Heart right ventricle (tissue), 16 donors: ENCODE measurements at regions not wholly inside any gene's neighbourhood (a gene's known extent, or its start where the extent isn't known, plus 50 kb on each side); places are given as distances from the start of the nearest gene placed in this dataset.

ENCODE experiments used
- ATAC-seq, 8 donors: fragments of 200-7000 bp; cut with Tn5 transposase; one replicate each; pipeline ENCODE4 v1.9.1; 2020; ENCODE audit warnings: mild to moderate bottlenecking in 8 of 8, moderate library complexity in 8 of 8, moderate number of reproducible peaks in 1 of 8
- DNase-seq, 2 donors: peaks; one replicate each; pipeline ENCODE4 v3.0.0-alpha.2; 2020
- H3K27ac ChIP-seq, 10 donors: fragments of 200-600 bp; sonication (generic) in 2 of 10; one replicate each; pipeline versions ENCODE4 v1.5.0 to v1.8.0; 2020 to 2022; ENCODE audit warnings: mild to moderate bottlenecking in 3 of 10
- H3K27me3 ChIP-seq, 7 donors: fragments of 200-600 bp; one replicate each; pipeline ENCODE4 v1.8.0; 2021 to 2022; ENCODE audit warnings: mild to moderate bottlenecking in 2 of 7
- H3K36me3 ChIP-seq, 9 donors: fragments of 200-600 bp; sonication (generic) in 1 of 9; one replicate each; pipeline versions ENCODE4 v1.5.0 to v1.8.0; 2020 to 2022; ENCODE audit warnings: mild to moderate bottlenecking in 2 of 9
- H3K4me1 ChIP-seq, 9 donors: fragments of 200-600 bp; sonication (generic) in 1 of 9; one replicate each; pipeline versions ENCODE4 v1.5.0 to v1.8.0; 2020 to 2022; ENCODE audit warnings: mild to moderate bottlenecking in 4 of 9
- H3K4me3 ChIP-seq, 10 donors: fragments of 200-600 bp; sonication (generic) in 2 of 10; one replicate each; pipeline versions ENCODE4 v1.5.0 to v1.8.0; 2020 to 2022; ENCODE audit warnings: mild to moderate bottlenecking in 7 of 10, moderate library complexity in 2 of 10
- H3K9me3 ChIP-seq, 11 donors: fragments of 200-600 bp in 10 of 11; sonication (generic) in 2 of 11; one replicate each; pipeline versions ENCODE4 v1.5.0 to v1.8.0; 2013 to 2022; ENCODE audit warnings: mild to moderate bottlenecking in 2 of 11, control low read depth in 1 of 11, moderate library complexity in 1 of 11
- CTCF ChIP-seq, 9 donors: fragments of 200-600 bp; sonication (generic) in 2 of 9; IDR thresholded peaks; one replicate each; pipeline versions ENCODE4 v1.5.0 to v1.8.0; 2021 to 2022; ENCODE audit warnings: antibody characterized with exemption in 9 of 9, mild to moderate bottlenecking in 5 of 9, moderate library complexity in 1 of 9
- WGBS, 2 donors: extraction: QIAGEN DNeasy Blood & Tissue Kit; methylation state at CpG; one replicate each; pipeline ENCODE4 v1.1.7; 2013; ENCODE audit warnings: inconsistent platforms in 1 of 2; 5-methylcytosine and 5-hydroxymethylcytosine counted together
- intact Hi-C, 10 donors: fragments of 100-400 bp; cut with DNase I; formaldehyde crosslinking; loops; one replicate each; pipeline versions ENCODE4 v1.11.1 to v1.14.2; 2022
- donor health status: Arrhythmogenic right ventricular cardiomyopathy.
- donor health status: ischemic (EF 13 %, LVEDD 7.1; RV severe dilation, severe dysfunction).
- donor health status: healthy with polysubstance abuse.
- donor health status: DM: no; HTN: yes; CAD: no.
- donor health status: DM: no; HTN: no; CAD: no.
- donor health status: ischemic (EF 25% LVEDD 6.9; RV normal size, moderate dysfunction).
- donor health status: ischemic (EF 25% LVEDD 5.7; RV mildly dilated, moderate dysfunction).
- donor health status: healthy.
- donor health status: DM: yes; HTN: yes; CAD: no.
- donor health status: Ischemic cardiomyopathy.
- donor health status: ischemic (EF 35%, LVEDD 5.7; RV mildly dilated, moderate dysfunction).
- donor health status: nonischemic (EF 11% LVEDD 7.7; RV severe dilation, severe dysfunction).
- donor health status: DM: yes; HTN: yes; CAD: no.
- donor health status: PGD.
- donor health status: ischemic (EF 29% LVEDD 5.4; RV normal size, mild dysfunction).
- donor health status: nonischemic (EF 23%, LVEDD 6.1; RV moderate dilation, normal function).

- ATAC-seq (no peak), DNase-seq (no peak)
- H3K27ac ChIP-seq, result no peak overlapping the region
- no peak overlapping the region for H3K4me3 ChIP-seq
- WGBS, 2 donors, result 81 to 88% methylated on average over 3 of the region's 3 CpGs
- no peaks in the 10 kb centered on the region for H3K9me3 ChIP-seq
- no peaks in the 10 kb centered on the region for H3K27me3 ChIP-seq
- H3K36me3 ChIP-seq, result no peaks in the 10 kb centered on the region
- H3K4me1 ChIP-seq, result no peaks in the 10 kb centered on the region
- no peak for TF ChIP-seq CTCF (IDR thresholded peaks at IDR 0.05)
- intact Hi-C loops, result no loop called here
Measured at GRCh38 chr18:51522821-51523220, 325.3 kb upstream of the MEX3C start.

- ATAC-seq, result no peak
- 63 to 72% methylated on average over 3 of the region's 3 CpGs for WGBS, 2 donors
Measured at GRCh38 chr18:51523671-51524070, 326.2 kb upstream of the MEX3C start.

GRCh38 chr18:51525453-51526225 lies 328.2 kb upstream of the MEX3C start:
- Histone ChIP-seq H3K36me3 (no peaks in the 10 kb centered on the region), H3K27ac (no peak overlapping the region)
- intact Hi-C loops, result no loop called here

More at GRCh38 chr18:51523671-51524070, 326.2 kb upstream of the MEX3C start:
- no peak for DNase-seq
- no peaks in the 10 kb centered on the region for H3K27me3 ChIP-seq
- no peak overlapping the region for H3K4me3 ChIP-seq
- H3K4me1 ChIP-seq, result no peaks in the 10 kb centered on the region
- no peaks in the 10 kb centered on the region for H3K36me3 ChIP-seq
- intact Hi-C loops, result no loop called here
- no peak overlapping the region for H3K27ac ChIP-seq
- TF ChIP-seq CTCF (IDR thresholded peaks at IDR 0.05), result no peak
- no peaks in the 10 kb centered on the region for H3K9me3 ChIP-seq

GRCh38 chr18:51527826-51528225 lies 330.3 kb upstream of the MEX3C start:
- H3K36me3 ChIP-seq, result no peaks in the 10 kb centered on the region
- intact Hi-C loops, result no loop called here
- no peak overlapping the region for H3K27ac ChIP-seq
- H3K4me3 ChIP-seq, result no peak overlapping the region
- ATAC-seq (no peak), DNase-seq (no peak)
- 82 to 89% methylated on average over 1 of the region's 1 CpG for WGBS, 2 donors
- H3K9me3 ChIP-seq, result peaks cover 0 to 3% (median 0%) of the 10 kb centered on the region in 11 donors
- no peaks in the 10 kb centered on the region for H3K4me1 ChIP-seq
- H3K27me3 ChIP-seq, result no peaks in the 10 kb centered on the region
- TF ChIP-seq CTCF (IDR thresholded peaks at IDR 0.05), result no peak

More at GRCh38 chr18:51525453-51526225, 328.2 kb upstream of the MEX3C start:
- 65 to 75% methylated on average over 4 of the region's 4 CpGs for WGBS, 2 donors
- Histone ChIP-seq H3K27me3 (no peaks in the 10 kb centered on the region), H3K4me3 (no peak overlapping the region), H3K4me1 (no peaks in the 10 kb centered on the region), H3K9me3 (no peaks in the 10 kb centered on the region)
- DNase-seq (no peak), ATAC-seq (no peak)
- no peak for TF ChIP-seq CTCF (IDR thresholded peaks at IDR 0.05)
